GM12872 (cell line): ENCODE measurements at regions not wholly inside any gene's neighbourhood (a gene's known extent, or its start where the extent isn't known, plus 50 kb on each side); places are given as distances from the start of the nearest gene placed in this dataset.

Source experiments
- TF ChIP-seq, protein P1 (sequence below): IDR thresholded peaks from 3 replicates; pipeline ENCODE4 v1.5.1; 2011; ENCODE audit warnings: low read depth, mild to moderate bottlenecking, low read length, moderate library complexity; ENCODE audit not compliant: insufficient read depth

DNA sequence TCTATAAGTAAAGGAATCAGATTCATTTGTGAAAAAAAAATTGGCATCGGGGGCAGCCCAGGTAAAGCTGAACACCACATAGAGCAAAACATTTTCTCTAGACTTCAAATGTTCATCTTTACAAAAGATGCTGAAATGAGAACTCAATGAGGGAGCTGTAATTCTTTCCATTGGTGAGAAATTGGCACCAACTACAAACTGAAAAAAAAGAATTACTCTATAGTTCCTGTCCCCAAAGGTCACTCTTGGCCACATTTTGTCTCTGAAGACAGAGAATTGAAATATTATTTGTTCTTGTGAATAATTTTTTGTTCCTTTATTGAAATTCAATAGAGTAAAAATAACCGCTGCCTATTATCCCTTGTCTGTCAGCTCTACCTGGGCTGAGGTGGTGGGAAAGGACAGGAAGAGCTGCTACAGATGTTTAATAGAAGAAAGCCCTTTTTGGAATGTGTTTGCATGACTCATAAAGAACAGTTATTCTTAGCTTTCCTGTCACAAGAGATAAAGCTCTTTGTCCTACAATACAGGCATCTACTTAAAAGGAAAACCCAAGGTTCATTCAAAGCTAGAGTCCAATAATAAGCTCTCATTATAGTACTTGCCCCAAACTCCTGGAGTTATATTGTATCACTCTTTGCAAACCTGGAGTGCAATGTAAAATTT lies 380.1 kb upstream of the KITLG start:
- TF ChIP-seq, protein P1, sequence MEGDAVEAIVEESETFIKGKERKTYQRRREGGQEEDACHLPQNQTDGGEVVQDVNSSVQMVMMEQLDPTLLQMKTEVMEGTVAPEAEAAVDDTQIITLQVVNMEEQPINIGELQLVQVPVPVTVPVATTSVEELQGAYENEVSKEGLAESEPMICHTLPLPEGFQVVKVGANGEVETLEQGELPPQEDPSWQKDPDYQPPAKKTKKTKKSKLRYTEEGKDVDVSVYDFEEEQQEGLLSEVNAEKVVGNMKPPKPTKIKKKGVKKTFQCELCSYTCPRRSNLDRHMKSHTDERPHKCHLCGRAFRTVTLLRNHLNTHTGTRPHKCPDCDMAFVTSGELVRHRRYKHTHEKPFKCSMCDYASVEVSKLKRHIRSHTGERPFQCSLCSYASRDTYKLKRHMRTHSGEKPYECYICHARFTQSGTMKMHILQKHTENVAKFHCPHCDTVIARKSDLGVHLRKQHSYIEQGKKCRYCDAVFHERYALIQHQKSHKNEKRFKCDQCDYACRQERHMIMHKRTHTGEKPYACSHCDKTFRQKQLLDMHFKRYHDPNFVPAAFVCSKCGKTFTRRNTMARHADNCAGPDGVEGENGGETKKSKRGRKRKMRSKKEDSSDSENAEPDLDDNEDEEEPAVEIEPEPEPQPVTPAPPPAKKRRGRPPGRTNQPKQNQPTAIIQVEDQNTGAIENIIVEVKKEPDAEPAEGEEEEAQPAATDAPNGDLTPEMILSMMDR = no peak

DNA sequence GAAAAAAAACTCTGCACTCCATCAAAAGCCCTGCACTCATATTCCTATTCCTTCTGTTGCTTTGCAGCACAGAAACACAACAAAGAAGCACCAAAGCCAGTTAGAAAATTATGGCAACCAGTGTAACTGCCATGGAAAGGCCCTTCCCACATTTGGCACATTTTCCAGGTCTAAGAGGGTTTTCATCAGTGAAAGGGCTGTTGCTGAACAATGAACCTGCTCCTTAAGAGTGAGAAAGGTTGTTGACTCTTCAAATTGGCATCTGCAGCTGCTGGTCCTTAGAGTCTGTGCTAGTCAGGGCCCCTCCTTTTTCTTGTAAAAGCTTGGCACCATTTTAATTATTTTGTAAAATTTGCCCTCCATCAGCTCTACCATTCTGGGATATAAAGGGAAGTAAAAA lies 378.7 kb upstream of the KITLG start:
- TF ChIP-seq, protein P1 = no peak

DNA sequence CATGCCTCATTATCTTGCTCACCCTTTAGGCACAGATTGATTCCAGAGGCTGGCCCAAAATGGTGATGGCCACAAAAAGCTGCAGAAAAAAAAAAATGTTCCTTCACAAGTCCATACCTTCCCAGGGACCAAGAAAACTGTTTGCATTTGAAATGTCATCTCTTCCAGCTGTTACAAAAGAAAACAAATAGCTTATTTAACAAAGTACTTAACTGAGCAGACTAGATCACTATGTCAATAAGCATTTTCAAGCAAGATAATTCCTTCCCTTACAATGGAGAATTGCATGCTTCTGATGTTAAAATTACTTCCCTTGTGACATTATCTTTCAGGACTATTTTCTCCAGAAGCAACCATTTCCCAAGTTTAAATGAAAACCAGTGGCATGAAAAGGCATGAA lies 377.9 kb upstream of the KITLG start:
- TF ChIP-seq, protein P1 = no peak

DNA sequence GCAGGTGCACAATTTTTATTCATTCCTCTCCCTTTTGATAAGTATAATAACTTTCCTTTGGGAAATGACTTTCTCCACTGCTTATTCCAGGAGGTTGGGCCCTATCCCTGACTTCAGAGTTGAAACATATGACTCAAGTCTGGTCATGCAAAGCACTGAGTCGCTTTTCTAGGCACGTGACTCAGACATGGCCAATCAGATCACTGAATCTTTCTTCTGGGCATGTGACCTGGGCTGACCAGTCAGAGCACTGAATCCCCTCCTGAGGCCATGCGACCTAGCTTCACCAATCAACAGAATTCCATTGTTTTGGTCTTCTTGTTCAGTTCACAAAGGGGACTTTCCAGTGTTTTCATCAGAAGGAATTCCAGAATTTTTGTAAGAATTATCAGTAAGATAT lies 377.1 kb upstream of the KITLG start:
- TF ChIP-seq, protein P1 = no peak

DNA sequence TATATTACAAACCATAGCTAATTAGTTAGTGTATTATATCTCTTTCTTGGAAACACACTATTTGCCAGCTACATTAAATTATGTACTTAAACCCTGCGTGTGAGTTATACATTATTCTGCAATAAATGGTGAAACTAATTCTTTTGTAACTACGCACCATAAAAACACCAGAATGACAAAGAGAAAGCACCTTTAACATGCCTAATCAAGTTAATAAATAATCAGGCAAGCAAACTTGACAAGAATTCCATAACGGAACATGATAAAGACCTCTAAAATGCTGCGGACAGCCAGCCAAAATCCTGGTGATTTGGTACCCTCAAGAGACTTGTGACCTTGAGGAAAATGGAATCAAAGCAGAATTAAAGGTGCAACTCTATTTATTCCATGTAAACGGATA lies 375.3 kb upstream of the KITLG start:
- TF ChIP-seq, protein P1 = no peak

DNA sequence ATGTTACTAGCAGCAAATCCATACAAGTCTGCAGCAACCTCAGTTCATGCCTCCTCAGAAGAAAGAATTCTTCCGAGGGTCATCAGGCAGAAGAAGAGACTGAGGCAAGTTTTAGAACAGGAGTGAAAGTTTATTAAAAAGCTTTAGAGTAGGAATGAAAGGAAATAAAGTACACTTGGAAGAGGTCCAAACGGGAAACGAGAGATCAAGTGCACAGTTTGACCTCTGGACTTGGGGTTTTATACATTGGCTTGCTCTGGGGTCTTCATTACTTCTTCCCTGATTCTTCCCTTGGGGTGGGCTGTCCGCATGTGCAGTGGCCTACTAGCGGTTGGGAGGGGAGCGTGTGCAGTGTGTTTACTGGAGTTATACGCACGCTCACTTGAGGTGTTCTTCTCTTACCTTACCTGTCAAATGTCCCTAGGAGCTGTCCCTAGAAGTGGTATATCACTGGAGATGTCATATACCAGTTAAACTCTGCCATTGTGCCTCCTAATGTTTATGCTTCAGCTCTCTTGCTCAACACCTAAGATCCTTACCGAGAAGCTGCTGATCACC lies 372.8 kb upstream of the KITLG start:
- TF ChIP-seq, protein P1 = no peak

DNA sequence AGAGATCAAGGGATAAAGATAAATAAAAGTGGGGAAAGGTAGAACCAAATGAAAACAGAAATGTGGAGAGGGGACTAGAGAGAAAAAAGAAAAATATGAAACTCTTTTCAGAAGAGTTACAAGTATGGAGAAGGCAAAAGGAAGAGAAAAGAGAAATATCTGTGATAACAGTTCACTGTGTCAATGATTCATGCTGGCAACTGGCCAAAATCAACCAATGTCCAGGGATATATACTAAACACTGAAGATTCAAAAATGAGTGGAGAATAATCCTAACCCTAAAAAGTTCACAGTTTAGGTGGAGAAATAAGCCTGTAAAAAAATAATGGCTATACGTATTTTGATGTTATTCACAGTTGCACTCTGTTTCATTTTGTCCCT lies 372.3 kb upstream of the KITLG start:
- TF ChIP-seq, protein P1 = no peak
